ENCODE measurements at regions not wholly inside any gene's neighbourhood (a gene's known extent, or its start where the extent isn't known, plus 50 kb on each side); places are given as distances from the start of the nearest gene placed in this dataset.

- no peak for DNase-seq (ENCODE audit: low read depth in 3 of 3, low spot score in 1 of 3)
These were observed 133.4 kb upstream of the FNDC3A start for GRCh38 chr13:48842316-48842715.

DNA sequence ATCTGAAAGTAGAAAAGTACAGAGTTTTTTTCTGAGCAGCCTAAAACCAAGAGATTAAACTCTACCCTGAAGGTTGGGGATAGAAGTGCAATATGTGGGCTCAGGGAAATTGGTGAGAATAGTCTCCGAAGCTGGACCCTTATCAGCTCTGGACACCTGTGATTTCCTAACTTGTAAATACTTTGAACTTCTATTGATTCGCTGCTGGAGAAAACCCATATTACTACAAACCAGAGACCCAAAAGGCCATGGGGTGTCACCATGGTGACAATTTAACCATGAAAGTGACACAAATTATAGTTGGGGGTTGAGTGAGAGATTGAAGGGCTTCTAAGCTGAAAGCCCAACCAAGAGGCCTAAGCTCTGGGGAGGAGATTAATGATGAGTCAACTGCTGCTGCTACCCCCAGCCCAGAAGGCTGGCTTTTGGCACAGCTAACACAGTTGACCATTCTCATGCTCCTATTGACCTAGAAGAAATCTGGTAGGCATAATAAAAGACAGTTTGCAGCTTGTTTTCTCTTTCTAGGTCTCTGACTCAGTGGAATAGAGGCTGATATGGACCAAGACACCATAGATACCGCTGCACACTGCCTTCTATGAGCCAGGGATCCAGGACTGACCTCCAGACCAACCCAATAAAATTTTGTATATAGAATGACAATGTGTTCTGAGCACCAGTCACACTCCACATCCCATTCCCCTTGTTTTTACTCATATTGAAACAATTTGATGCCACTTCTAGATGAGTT, 131.9 kb upstream of the FNDC3A start:
- no peak for DNase-seq (ENCODE audit: low read depth in 3 of 3, low spot score in 1 of 3)

DNA sequence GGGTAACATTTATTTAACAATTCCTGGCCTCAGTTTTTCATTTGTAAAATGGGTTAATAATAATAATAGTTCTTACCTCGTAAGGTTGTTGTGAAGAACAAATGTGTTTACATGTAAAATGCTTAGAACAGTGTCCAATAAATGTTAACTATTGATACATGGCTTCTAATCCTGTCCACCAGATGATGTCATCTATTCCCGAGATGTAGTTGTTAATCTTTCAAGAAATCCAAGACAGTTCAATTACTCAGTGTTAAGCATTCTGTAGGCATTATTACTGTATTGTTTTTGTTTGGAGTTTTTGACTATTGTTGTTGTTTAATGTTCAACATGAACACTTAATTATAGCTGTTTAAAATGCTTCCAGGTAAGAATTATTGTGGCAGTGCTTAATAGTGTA, 131.0 kb upstream of the FNDC3A start:
- DNase-seq (ENCODE audit: low read depth in 3 of 3, low spot score in 1 of 3) = no peak

DNA sequence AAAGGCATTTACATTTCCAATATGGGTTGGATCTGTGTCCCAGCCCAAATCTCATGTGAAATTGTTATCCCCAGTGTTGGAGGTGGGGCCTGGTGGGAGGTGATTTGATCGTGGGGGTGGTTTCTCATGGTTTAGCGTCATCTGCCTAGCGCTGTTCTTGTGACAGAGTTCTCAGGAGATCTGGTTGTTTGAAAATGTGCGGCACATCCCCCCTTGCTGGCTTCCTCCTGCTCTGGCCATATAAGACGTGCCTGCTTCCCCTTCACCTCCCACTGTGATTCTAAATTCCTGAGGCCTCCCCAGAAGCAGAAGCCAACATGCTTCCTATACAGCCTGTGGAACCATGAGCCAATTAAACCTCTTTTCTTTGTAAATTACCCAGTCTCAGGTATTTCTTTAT, 126.2 kb upstream of the FNDC3A start:
- no peak for DNase-seq (ENCODE audit: low read depth in 3 of 3, low spot score in 1 of 3)

- no peak for DNase-seq (ENCODE audit: low read depth in 3 of 3, low spot score in 1 of 3)
These were observed 124.0 kb upstream of the FNDC3A start for GRCh38 chr13:48851707-48852106.

- no peak for DNase-seq (ENCODE audit: low read depth in 3 of 3, low spot score in 1 of 3)
These were observed 122.6 kb upstream of the FNDC3A start for GRCh38 chr13:48852911-48853727.

- no peak for DNase-seq (ENCODE audit: low read depth in 3 of 3, low spot score in 1 of 3)
These were observed 122.0 kb upstream of the FNDC3A start for GRCh38 chr13:48853728-48854102.

DNA sequence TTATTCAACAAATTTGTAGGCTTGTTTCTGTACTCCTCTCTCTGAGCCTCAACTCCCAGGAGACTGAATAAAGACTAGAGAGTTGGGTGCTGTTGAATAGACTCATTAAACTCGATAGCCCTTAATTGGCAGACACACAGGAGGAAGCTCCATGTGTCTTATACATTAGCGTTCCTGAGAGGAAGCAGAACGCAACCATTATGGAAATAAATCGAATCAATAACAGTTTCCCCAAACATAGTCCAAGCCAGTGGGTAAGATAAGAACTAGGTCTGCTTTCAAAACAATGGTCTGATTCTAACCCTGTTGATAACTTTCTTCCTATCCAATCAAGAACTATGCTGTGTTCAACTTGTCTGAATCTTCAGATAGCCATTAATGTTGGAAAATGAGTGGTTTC, 118.1 kb upstream of the FNDC3A start:
- DNase-seq (ENCODE audit: low read depth in 3 of 3, low spot score in 1 of 3) = no peak

DNA sequence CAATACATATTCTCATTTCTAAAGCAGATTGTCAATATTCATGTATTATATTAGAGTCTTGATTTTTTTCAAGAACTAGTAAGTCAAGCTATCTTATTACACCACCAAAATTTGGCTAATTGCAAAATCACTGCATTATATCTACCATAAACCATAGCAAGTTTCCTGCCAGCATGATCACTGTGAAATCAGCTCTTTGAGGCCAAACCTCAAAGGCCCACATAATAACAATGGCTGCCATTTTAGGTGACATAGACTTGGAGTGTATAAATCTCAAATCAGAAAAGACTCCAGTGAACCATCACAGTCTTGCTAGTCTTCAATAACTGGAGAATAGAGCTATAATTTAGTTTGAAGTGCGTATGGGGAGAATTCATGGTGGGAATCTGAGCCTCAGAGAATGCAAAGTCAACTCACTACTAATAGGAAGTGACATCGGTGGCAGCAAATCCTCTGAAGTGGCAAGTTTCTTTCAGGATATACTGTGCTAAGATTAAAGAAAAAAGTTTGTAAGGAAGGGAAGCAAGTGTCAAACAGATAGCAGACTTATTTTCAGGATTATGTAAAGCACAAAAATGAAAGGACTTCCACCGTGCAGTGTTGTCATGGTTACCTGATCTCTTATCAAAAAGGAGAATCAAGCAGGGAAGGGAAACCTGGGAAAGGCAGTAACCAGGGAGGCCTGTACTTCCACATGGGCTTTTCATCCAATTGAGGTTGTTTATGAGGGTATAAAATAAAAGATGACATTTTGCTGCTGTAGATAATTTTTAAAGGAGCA, 117.4 kb upstream of the FNDC3A start:
- no peak for DNase-seq (ENCODE audit: low read depth in 3 of 3, low spot score in 1 of 3)

DNA sequence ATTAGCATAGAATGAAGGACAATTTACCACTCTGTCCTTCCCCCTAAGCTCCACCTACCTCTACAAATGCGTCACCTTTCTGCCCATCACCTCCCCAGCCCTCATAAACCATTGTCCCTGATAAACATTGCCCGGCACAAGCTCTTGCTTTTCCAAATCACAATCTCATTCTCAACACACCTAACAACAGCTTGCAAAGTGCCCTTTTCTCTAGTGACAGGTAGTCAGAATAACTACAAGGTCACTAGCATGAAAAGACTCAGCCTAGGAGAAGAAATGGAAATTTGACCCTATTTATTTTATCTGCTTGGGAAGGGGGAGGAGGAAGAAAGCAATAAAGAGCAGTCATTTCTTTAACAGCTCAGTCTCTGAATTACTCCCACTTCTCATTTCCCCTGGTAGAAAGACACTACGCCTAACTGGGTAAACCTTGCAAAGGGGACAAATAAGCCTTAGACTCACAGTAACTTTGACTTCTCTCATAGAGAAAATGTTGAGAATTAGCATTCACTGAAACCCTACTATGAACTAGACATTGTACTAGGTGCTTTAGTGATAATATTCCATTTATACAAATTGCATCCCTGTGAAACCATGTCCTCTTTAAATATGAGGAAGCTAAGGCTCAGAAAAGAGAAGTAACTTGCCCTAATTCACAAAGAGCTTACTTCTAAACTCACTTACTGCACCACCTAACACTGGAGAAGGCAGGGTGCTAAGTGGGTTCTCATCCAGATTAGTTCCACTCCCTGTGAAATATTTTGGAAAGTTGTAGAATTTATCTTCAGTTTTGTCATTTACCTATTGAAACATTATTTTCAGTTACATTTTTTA, 116.2 kb upstream of the FNDC3A start:
- no peak for DNase-seq (ENCODE audit: low read depth in 3 of 3, low spot score in 1 of 3)

- no peak for DNase-seq (ENCODE audit: low read depth in 3 of 3, low spot score in 1 of 3)
These were observed 115.3 kb upstream of the FNDC3A start for GRCh38 chr13:48860364-48860763.

DNA sequence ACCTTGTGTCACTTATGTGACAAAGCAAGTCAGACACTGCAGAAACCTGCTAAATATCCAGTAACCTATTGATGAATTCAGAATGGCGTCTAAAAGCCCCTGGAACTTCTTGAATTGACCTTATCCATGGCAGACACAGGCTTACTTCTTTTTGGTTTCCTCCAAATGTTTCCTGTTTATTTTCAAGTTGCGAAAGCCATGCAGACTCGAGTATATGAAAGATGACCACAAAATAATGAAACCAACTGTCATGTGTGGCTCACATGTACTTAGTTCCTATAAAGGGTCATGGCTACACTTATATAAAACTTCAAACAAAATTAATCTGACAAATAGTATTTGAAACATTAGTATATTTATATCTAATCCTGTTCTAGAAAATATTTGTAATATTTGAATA, 113.1 kb upstream of the FNDC3A start:
- no peak for DNase-seq (ENCODE audit: low read depth in 3 of 3, low spot score in 1 of 3)

GRCh38 chr13:48864100-48864499, 111.6 kb upstream of the FNDC3A start:
- no peak for DNase-seq (ENCODE audit: low read depth in 3 of 3, low spot score in 1 of 3)

DNA sequence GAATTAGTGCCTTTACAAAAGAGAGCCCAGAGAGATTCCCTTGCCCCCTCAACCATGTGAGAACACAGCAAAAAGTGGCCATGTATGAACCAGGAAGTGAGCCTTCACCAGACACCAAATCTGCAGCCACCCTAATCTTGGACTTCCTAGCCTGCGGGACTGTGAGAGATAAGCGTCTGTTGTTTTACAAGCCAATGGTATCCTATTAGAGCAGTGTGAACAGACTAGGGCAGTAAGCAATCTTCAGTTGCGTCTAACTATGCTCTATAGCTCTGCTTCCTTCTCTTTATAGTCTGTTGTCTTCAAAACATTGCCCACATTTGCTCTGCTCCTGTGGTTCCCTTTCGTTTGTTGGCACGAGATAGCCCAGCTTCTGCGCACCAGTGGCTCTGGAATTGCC, 109.5 kb upstream of the FNDC3A start:
- DNase-seq (ENCODE audit: low read depth in 3 of 3, low spot score in 1 of 3) = no peak

DNA sequence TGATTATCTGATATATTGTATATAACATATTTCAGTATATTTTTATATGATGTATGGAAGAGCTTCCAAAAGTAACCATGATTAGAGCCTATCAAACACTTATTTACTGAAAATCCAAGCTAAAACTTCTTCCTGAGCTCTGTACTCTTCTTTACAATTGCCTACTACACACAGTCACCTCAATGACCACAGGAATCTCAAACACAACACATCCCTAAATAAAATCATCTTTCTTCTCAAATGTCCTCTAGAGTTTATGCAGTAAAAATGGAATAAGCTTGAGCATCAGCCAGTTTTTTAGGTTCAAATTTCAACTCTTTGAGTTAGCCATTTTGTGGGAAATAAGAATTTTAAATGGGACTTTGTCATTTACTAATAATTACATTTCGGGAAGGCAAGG, 102.6 kb upstream of the FNDC3A start:
- no peak for DNase-seq (ENCODE audit: low read depth in 3 of 3, low spot score in 1 of 3)

DNA sequence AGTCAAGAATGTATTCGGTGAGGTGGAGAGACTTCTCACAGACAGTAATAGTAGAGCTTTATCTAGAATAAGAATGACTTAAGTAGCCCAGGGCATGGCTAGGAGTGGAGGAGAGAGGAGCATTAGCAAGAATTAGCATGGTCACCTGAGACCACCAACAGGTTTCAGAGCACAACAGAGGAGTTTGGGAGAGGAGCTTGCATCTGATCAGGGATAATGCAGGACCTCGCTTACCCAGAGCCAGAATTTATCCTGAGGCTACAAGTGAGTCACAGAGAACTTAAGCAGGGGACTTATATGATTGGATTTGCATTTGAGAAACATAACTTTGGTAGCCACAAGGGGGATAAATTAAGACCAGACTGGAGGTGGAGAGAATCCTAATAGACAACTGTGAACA, 102.1 kb upstream of the FNDC3A start:
- DNase-seq (ENCODE audit: low read depth in 3 of 3, low spot score in 1 of 3) = no peak

DNA sequence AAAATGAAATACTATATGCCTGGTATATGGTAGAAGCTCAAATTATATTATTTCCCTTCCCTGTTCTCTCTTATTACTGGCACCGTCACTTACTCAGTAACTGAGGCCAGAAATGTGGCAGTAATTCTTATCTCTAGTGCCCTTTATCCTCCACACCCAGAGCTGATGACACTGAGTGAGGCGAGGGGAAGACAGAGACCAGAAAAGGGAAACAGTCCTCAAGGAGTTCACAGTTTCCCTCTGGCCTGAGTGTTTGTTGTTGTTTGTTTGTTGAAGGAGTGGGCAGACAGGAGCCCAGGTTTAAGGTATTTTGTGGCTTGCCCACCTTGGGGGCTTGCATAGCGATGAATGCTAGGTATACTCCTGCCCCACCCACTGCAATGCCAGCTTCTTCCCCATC, 101.5 kb upstream of the FNDC3A start:
- no peak for DNase-seq (ENCODE audit: low read depth in 3 of 3, low spot score in 1 of 3)

- DNase-seq (ENCODE audit: low read depth in 3 of 3, low spot score in 1 of 3) = no peak
These were observed 100.7 kb upstream of the FNDC3A start for GRCh38 chr13:48875047-48875446.

DNA sequence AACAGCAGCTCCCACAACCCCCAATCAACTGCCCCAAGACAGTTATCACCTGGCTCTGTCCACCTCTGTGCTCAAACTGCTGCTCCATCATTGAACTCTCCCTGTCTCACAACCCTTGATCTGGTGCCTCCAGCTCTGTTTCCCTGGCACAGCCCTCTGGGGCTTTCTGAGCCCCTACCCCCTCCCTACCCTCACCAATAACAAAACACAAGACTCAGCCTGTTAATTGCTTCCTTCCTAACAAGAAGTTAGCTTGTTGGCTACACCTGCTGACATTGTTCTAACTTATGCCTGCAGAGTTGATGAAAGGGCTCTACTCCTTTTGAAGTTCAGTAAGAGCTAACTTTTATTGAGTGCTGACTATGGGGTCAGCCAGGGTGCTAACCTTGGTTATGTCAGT, 99.4 kb upstream of the FNDC3A start:
- no peak for DNase-seq (ENCODE audit: low read depth in 3 of 3, low spot score in 1 of 3)

DNA sequence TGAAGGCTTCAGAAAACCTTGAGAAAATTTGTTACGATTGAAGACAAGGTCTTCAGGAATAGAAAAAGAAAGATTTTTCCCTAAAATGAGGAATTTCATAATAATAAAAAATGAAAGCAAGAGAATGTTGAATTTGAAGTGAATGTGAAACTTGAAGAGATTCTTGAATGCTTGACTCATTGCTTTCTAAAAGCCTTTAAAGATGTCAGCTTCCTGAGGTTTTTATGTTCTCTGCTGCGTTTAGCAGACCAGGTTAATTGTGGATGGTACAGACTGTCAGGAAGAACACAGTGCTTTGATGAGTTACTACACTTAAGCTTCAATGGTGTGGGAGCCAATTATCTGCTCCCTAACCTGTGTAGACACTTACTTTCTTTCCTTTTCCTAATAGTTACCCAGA, 96.3 kb upstream of the FNDC3A start:
- no peak for DNase-seq (ENCODE audit: low read depth in 3 of 3, low spot score in 1 of 3)

DNA sequence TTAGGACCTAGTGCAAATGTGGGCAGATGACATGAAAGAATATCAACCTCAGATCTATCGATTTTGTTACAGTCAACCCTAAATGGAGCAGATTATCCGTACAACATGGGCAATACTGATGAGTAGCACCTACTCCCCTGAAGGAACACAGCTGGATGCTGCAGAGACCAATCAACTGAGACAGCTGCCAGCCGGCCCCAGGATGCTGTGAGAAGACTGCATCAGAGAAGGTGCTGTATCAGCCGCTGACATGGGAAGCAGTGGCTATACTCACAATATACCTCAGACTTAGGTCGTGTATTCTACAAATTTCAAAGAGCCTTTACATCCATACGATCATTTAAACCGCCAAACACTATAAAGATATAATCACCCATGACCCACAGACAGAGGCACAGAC, 95.9 kb upstream of the FNDC3A start:
- DNase-seq (ENCODE audit: low read depth in 3 of 3, low spot score in 1 of 3) = no peak
